ENCODE measurements at regions not wholly inside any gene's neighbourhood (a gene's known extent, or its start where the extent isn't known, plus 50 kb on each side); places are given as distances from the start of the nearest gene placed in this dataset.
A peak's percentile ranks its signal among the peaks of the same experiment; 100 is the strongest.

DNA sequence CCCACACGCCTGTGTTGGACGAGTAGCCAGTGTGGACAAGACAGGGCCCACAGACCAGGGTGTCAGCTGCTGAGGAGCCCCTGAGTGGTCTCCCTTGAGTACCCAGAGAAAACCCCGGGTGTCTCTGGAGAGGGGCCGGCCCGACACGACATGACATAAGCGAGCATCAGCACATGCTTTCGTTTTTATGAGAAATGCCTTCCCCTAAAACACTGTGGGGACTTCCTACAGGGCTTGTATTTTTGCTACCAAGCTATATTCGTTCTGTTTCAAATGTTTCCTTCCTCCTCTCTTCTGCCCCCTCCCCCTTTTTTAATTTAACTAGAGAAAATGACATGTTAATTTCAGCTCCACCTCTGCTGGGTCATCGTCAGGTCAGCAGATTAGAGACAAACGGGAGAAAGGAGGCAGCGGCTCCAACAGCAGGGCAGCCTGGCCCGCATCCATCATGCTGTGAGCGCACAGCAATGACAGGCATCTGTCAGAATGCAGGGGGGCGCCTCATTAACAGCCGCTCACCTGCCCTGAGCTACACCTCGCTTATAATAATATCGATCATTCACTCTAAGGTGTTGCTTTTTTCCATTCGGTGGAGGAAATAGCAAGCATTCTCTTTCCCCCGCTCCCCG, 286.2 kb downstream of the ZNF516 start:
- no peak for DNase-seq (ENCODE audit: extremely low spot score)
- no peak for TF ChIP-seq POLR2AphosphoS5 (IDR thresholded peaks at IDR 0.05)
- intact Hi-C loops (cut with DNase I) = no loop called here
- 26% methylated on average over 21 of the region's 21 CpGs for WGBS
- peaks cover 0 to 7% (median 0%) of the 10 kb centered on the region in 4 donors for H3K4me1 ChIP-seq
- H3K4me3 ChIP-seq = peak overlapping the region; percentile 19 to 37 (median 30)
- no peaks in the 10 kb centered on the region for H3K36me3 ChIP-seq
- no peak overlapping the region for H3K27ac ChIP-seq (replicated peaks in 1 of 4)
- no peaks in the 10 kb centered on the region for H3K27me3 ChIP-seq
- no peaks in the 10 kb centered on the region for H3K9me3 ChIP-seq

DNA sequence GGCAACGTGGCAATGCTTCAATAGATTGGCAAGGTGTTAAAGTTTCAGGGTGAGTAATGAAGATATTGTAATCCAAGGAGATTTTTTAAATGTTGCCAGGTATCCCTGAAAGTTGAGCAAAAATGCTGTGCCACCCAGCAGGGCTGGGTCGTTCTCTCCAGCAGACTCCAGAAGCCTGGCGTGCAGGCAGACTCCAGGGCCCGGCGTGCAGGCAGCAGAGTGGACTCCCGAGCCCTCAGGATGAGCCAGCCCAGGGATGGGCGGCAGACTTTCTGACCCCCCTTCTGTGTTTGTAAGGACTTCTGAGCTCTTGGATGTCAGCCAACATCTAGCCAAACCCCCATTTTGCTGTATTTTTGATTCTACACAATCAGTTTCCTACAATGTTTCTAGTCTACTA, 289.1 kb downstream of the ZNF516 start:
- Histone ChIP-seq H3K9me3 (no peaks in the 10 kb centered on the region), H3K27me3 (no peaks in the 10 kb centered on the region), H3K4me1 (peaks cover 0 to 7% (median 0%) of the 10 kb centered on the region in 4 donors), H3K27ac (replicated peaks in 1 of 4) (no peak overlapping the region), H3K36me3 (no peaks in the 10 kb centered on the region), H3K4me3 (no peak overlapping the region)
- no peak for DNase-seq (ENCODE audit: extremely low spot score)
- 87% methylated on average over 7 of the region's 7 CpGs for WGBS
- intact Hi-C loops (cut with DNase I) = no loop called here
- TF ChIP-seq EP300 (IDR thresholded peaks at IDR 0.05) (no peak), POLR2AphosphoS5 (IDR thresholded peaks at IDR 0.05) (no peak), POLR2A (IDR thresholded peaks at IDR 0.05; ENCODE audit: low read depth) (no peak)
- TF ChIP-seq, protein P1, sequence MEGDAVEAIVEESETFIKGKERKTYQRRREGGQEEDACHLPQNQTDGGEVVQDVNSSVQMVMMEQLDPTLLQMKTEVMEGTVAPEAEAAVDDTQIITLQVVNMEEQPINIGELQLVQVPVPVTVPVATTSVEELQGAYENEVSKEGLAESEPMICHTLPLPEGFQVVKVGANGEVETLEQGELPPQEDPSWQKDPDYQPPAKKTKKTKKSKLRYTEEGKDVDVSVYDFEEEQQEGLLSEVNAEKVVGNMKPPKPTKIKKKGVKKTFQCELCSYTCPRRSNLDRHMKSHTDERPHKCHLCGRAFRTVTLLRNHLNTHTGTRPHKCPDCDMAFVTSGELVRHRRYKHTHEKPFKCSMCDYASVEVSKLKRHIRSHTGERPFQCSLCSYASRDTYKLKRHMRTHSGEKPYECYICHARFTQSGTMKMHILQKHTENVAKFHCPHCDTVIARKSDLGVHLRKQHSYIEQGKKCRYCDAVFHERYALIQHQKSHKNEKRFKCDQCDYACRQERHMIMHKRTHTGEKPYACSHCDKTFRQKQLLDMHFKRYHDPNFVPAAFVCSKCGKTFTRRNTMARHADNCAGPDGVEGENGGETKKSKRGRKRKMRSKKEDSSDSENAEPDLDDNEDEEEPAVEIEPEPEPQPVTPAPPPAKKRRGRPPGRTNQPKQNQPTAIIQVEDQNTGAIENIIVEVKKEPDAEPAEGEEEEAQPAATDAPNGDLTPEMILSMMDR (IDR thresholded peaks at IDR 0.05) = no peak

DNA sequence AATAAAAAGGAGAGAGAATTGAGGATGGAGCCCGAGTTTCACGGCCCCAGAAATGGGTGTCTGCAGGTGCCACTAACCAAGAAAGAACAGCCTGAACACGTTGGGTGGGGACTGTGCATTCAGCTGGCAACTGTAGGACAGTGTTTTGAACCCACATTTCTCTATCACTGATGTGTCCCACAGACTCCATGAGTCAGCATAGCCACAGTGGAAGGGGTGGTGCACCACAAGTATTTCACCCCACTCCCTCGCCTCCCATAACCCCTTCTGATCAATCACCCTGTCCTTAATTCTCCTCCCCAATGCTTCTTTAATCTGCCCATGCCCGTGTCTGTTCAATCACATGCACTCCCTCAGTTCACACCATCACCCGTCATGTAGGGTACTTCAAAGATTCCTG, 291.5 kb downstream of the ZNF516 start:
- no peak for DNase-seq (ENCODE audit: extremely low spot score)
- 71% methylated on average over 6 of the region's 6 CpGs for WGBS
- H3K4me3 ChIP-seq = no peak overlapping the region
- intact Hi-C loops (cut with DNase I) = no loop called here
- H3K36me3 ChIP-seq = no peaks in the 10 kb centered on the region
- H3K27ac ChIP-seq (replicated peaks in 1 of 4) = no peak overlapping the region
- H3K9me3 ChIP-seq = no peaks in the 10 kb centered on the region
- TF ChIP-seq POLR2A (IDR thresholded peaks at IDR 0.05; ENCODE audit: low read depth) = no peak
- no peak for TF ChIP-seq POLR2AphosphoS5 (IDR thresholded peaks at IDR 0.05)
- TF ChIP-seq, protein P1 (IDR thresholded peaks at IDR 0.05) = no peak
- no peak for TF ChIP-seq EP300 (IDR thresholded peaks at IDR 0.05)
- peaks cover 0 to under 1% (median 0%) of the 10 kb centered on the region in 4 donors for H3K4me1 ChIP-seq
- H3K27me3 ChIP-seq = no peaks in the 10 kb centered on the region

DNA sequence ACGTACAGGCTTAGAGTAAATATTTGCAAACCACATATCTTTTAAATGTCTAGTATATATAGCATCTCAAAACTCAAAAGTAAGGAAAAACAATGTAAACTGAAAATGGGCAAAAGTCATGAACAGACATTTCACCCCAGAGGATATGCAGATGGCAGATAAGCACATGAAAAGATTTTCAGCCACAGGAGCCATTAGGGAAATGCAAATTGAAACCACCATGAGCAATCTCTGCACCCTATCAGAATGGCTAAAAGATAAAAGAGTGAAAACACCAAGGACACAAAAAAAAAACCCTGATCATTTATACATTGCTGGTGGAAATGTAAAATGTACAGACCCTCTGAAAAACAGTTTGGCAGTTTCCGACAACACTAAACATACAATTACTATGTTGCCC, 292.7 kb downstream of the ZNF516 start:
- H3K27me3 ChIP-seq = no peaks in the 10 kb centered on the region
- TF ChIP-seq, protein P1 (IDR thresholded peaks at IDR 0.05) = no peak
- TF ChIP-seq POLR2AphosphoS5 (IDR thresholded peaks at IDR 0.05) (no peak), EP300 (IDR thresholded peaks at IDR 0.05) (no peak)
- H3K36me3 ChIP-seq = no peaks in the 10 kb centered on the region
- H3K27ac ChIP-seq (replicated peaks in 1 of 4) = no peak overlapping the region
- DNase-seq (ENCODE audit: extremely low spot score) = no peak
- H3K9me3 ChIP-seq = no peaks in the 10 kb centered on the region
- intact Hi-C loops (cut with DNase I) = no loop called here
- no peak overlapping the region for H3K4me3 ChIP-seq
- H3K4me1 ChIP-seq = no peaks in the 10 kb centered on the region
- 93% methylated on average over 2 of the region's 2 CpGs for WGBS

DNA sequence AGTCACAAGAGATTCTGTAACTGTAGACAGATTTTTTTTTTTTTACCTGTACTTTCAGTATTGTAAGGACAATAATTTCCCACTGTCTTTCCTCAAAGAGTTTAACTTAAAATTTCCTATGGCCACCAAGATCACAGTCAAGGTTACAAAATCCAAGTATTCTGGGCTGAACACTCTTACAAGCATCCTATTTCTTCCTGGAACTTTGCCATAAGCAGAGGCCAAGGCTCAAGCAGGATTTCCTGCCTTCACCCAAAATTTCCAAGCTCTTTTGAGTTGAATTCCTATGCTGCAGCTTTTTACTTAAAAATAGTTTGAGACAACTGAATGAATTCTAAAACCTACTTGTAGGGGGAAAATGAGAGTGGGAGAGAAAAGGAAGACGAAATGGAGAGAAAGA, 299.4 kb downstream of the ZNF516 start:
- intact Hi-C loops (cut with DNase I) = no loop called here
- 67% methylated on average over 1 of the region's 1 CpG for WGBS
- Histone ChIP-seq H3K36me3 (no peaks in the 10 kb centered on the region), H3K4me1 (no peaks in the 10 kb centered on the region), H3K27me3 (no peaks in the 10 kb centered on the region), H3K27ac (replicated peaks in 1 of 4) (no peak overlapping the region), H3K4me3 (no peak overlapping the region), H3K9me3 (peaks cover 0 to 14% (median 13%) of the 10 kb centered on the region in 4 donors)
- DNase-seq (ENCODE audit: extremely low spot score) = no peak
- TF ChIP-seq EP300 (IDR thresholded peaks at IDR 0.05) = no peak
- TF ChIP-seq POLR2A (IDR thresholded peaks at IDR 0.05; ENCODE audit: low read depth) = no peak
- TF ChIP-seq, protein P1 (IDR thresholded peaks at IDR 0.05) = no peak
- TF ChIP-seq POLR2AphosphoS5 (IDR thresholded peaks at IDR 0.05) = no peak
